Hepatic stellate cell (primary cell): ENCODE measurements at regions not wholly inside any gene's neighbourhood (a gene's known extent, or its start where the extent isn't known, plus 50 kb on each side); places are given as distances from the start of the nearest gene placed in this dataset.

Experiments
- DNase-seq: peaks from one replicate; pipeline ENCODE4 v3.0.0; 2011; ENCODE audit warnings: low spot score

DNA sequence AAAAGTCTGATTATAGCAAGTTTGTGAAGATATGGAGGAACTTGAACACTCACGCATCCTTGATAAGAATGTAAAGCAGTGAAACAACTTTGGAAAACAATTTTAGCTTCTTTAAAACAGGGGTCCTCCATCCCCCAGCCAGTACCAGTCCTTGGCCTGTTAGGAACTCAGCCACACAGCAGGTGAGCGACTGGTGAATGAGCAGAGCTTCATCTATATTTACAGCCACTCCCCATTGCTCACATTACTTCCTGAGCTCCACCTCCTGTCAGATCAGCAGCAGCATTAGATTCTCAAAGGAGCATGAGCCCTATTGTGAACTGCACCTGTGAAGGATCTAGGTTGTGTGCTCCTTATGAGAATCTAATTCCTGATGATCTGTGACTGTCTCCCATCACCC lies 530.3 kb upstream of the PRKX start:
- no peak for DNase-seq

DNA sequence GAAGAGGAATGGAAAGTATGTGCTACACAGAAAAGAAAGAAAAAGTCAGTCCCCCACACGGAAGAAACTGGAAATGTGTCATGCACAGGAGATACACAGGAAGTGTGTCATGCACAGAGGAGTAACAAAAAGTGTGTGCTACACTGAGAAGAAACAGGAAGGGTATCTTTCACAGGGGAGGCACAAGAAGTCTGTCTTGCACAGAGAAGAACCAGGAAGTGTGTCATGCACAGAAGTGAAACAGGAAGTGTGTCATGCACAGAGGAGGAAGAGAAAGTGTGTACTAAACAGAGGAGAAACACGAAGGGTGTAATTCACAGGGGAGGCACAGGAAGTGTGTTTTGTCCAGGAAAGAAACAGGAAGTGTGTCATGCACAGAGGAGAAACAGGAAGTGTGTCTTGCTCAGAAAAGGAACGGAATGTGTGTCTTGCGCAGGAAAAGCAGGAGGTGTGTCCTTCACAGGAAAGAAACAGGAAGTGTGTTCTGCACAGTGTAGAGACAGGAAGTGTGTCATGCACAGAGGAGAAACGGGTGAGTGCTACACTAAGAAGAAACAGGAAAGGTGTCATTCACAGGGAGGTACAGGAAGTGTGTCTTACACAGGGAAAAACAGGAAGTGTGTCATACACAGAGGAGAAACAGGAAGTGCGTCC lies 527.2 kb upstream of the PRKX start:
- DNase-seq: no peak

DNA sequence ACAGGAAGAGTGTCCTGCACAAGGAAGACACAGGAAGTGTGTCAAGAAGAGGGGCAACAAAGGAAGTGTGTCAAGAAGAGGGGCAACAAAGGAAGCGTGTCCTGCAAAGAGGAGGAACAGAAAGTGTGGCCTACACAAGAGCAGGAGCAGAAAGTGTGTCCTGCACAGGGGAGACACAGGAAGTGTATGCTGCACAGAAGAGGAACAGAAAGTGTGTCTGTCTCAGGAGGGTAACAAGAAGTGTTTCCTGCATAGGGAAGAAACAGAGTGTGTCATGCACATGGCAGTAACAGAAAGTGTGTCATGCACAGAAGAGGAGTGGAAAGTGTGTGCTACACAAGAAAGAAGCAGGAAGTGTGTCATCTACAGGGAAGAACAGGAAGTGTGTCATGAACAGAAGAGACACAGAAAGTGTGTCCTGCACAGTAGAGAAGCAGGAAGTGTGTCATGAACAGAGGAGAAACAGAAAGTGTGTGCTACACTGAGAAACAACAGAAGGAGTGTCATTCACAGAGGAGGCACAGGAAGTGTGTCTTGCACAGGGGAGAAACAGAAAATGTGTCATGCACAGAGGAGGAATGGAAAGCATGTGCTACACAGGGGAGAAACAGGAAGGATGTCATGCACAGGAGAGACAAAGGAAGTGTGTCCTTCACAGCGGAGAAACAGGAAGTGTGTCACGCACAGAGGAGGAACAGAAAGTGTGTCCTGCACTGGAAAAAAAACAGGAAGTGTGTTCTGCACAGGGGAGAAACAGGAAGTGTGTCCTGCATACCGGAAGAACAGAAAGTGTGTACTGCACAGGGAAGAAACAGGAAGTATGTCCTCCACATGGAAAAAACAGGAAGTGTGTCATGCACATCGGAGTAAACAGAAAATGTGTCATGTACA lies 526.4 kb upstream of the PRKX start:
- no peak for DNase-seq

DNA sequence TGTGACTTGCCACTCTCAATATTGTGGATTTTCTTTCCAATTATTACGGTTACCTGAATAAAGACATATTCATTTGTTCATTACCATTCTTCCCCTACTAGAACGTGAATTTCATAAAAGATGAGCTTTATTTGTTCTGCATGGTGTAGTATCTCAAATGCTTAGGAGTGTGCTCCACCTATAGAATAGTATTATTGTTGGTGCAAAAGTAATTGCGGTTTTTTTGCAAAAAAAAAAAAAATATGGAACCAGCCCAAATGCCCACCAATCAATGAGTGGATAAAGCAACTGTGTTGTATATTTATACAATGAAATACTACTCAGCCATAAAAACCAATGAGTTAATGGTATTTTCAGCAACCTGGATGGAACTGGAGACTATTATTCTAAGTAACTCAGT lies 525.5 kb upstream of the PRKX start:
- DNase-seq: no peak

DNA sequence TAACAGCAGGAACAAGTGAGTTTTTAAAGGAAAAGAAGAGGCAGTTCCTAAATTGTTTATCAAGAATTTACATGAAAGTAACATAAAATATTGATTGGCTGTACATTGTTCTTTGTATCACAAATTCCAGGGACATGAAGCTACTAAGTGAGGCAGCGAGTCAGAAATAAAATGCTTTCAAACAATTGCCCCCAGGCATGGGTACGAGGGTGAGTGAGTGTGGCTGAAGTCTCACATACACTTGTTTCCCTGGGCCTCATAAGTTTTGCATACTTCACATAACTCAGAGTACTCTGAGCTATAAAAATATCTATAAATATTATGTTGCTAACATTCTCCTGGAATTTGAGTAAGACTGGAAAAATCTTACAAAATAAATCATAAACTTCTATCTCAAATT lies 511.6 kb upstream of the PRKX start:
- DNase-seq: no peak

DNA sequence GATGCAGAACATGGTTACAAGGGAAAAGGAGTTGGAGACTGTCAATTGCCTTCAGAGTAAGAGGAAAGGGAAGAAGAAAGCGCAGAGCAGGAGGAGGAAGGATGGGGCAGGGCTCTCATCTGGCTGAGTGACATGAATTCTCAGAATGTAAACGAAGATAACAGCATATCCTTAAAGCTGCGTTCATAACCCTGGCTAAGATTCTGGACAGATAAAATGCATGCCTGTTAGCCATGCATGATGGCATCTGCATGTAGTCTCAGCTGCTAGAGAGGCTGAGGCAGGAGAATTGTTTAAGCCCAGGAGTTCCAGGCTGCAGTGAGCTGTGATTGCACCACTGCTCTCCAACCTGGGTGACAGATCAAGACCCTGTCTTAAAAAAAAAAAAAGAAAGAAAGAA lies 493.5 kb upstream of the PRKX start:
- no peak for DNase-seq

DNA sequence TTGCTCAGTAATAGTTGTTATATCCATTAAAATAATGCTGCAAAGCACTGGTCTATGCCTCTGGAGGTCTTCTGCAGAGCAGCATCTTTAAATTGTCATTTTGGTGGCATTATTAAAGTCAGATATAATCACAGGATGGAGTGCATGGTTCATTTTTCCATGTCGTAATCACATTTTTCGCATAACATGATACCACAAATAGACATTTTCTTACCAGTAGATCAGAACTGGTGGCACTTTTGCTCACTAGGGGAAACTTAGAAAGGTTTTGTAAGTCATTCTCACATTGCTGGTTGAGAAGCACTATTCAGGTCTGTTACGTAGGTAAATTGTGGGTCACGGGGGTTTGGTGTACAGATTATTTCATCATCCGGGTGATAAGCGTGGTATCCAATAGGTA lies 484.5 kb upstream of the PRKX start:
- DNase-seq: no peak

DNA sequence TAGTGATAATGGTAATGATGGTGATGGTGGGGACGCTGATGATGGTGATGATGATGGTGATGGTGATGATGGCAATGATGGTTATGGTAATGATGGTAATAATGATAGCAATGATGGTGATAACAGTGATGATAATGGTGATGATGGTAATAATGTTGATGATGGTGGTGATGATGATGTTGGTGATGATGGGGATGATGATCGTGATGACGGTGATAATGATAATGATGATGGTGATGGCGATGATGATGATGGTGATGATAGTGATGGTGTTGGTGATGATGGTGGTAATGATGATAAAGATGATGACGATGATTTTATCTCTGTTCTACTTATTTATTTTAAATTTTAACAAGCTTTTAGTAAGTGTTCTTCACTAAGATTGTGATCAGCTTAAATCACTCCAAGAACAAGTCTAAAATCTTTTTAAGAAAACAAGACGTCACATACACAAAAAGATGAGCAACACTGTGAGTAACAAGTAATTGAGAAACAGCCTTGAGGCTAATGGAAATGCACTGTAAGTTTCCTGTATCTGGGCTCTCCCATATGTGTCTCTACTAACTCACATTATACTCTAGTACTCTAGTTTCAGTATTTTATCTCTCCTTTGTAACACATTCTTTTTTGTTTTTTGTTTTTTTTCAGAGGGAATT lies 480.2 kb upstream of the PRKX start:
- DNase-seq: no peak

DNA sequence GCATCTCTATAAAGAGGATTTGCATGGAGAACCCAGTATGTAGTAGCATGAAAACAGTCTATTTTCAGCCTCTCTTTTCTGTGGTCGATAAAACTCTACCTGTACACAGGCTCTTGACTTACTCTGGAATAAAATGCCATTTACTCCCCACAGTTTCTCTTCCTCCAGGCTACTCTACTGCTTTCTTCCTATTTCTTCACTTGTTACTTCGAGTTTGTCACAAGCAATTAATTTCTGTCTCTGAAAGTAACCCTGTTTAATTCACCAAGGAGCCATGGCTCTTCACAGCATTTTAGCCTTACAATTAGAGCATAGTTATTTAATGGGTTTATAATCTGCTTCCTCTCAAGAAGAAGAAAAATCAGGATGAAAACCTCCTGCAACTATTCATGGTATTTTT lies 472.9 kb upstream of the PRKX start:
- DNase-seq: no peak

DNA sequence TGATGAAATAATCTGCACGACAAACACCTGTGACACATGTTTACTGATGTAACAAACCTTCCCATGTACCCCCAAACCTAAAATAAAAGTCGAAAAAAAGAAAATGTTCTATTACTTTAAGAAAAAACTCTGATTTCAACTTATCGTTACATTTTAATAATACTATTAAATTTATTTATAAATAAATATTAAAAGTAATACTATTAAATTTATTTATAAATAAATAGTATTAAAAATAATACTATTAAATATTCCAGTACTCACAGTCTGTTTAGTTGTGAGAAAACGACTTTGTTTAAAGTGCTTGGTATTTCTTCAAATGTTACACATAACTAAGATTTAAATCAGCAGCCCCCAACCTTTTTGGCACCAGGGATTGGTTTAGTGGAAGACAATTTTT lies 471.6 kb upstream of the PRKX start:
- no peak for DNase-seq

DNA sequence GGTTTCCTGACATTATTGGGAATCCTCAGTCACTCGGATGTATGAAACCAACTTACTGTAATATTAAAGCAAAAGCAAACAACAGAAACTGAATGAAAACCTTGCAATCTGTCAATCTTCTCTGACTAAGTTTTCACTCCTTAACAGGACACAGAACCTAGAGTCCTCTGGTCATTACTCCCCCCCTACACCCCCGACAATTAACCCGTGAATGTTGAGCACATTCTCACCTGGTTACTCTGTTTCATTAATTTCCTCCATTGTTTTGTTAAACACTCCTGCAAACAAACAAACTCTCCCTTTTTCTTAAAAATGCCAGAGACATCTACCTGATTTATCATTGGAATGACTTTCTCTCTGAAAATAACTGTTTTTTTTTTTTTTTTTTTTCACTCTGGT lies 469.0 kb upstream of the PRKX start:
- DNase-seq: no peak

DNA sequence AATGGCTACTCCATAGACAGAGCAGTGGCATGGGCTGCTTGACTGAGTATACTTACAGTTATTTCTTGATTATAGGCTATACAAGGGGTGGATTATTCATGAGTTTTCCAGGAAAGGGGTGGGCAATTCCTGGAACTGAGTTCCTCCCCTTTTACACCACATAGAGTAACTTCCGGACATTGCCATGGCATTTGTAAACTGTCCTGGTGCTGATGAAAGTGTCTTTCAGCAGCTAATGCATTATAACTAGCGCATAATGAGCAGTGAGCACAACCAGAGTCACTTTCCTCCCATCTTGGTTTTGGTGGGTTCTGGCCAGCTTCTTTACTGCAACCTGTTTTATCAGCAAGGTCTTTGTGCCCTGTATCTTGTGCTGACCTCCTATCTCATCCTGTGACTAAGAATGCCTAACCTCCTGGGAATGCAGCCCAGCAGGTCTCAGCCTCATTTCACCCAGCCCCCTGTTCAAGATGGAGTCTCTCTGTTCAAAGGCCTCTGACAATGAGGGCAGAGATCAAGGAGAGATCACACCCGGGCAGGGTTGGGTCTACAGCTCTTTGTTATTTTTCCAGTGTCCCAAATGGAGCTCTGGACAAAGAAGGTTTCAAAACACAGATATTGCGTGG lies 468.4 kb upstream of the PRKX start:
- no peak for DNase-seq

DNA sequence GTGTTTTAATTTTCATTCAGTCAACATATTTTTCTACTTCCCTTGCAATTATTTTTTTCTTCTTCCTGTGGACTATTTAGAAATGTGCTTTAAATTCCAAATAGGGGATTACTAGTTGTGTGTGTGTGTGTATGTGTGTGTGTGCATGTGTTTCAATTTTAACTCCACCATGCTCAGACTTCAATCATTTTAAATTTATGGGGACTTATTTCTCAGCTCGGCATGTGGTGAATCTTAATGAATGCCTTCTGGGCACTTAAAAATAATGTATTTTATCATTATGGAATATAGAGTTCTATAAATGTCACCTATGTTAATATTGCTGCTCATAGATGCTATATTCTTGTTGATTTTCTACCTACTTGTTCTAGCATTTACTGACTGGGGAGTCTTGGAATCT lies 465.6 kb upstream of the PRKX start:
- no peak for DNase-seq

DNA sequence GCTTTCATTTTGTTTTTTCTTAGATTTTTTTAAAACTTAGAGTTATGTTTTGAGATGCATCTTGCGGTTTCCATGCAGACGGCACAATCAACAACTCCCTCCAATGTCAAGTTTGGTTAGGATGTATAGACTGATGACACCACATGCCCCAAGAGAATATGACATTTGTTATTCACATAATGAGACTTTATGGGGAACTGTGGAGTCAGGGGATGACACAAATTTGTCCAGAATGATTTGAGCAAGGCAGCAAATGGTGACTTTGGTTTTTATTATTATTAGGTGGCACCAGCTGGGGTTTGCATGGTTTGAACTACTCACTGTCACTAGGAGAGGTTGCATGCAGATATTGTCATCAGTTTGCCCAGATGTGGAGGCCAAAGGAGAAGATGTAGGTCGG lies 461.8 kb upstream of the PRKX start:
- no peak for DNase-seq

DNA sequence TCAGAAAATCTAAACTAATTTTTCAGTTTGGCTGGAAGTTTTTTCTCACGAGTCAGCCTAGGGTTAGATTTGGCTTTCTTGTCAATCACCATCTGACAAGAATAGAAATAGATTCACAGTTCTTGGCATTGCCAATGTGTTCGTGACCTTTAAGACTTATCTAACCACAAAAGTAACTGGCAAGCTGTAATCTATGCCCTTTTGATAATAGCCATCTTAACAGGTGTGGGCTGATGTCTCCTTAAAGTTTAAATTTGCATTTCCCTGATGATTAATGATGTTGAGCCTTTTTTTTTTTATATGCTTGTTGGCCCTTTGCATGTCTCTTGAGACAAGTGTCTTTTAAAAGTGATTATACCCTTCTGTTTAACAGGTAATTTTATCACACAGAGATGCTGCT lies 460.3 kb upstream of the PRKX start:
- no peak for DNase-seq

DNA sequence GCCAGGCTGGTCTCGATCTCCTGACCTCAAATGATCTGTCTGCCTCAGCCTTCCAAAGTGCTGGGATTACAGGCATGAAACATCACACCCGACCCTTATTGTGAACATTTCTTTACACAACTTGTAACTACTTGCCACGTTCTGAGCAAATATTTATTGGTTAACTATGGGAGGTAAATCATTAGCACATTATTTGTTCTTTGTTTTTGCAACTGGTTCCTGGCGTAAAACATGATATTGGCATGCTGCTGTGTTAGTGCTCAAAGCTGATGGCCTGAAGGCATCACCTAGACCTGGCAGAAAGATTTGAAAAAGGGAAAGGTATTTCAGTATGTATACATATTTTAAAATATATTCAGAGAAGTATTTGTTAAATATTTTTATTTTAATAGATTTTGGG lies 438.3 kb upstream of the PRKX start:
- DNase-seq: no peak

DNA sequence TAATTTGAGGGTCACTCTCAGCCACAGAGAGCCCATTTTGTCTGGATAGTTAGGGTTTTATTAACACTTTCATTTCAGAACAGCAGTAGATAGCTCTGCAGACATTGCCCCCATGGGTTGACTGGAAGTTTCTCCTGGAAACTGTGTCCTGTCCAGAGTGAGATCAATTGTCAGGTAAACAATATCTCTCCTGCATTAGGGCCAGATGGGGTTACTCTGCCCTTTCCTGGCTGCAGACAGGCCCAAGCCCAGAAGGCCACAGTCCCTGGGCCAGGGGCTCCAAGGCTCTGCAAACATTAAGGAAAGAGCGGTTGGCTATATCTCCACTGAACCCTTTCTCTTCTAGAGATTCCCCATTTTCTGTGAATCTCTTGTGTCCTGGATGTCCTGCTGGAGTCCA lies 436.8 kb upstream of the PRKX start:
- DNase-seq: no peak

DNA sequence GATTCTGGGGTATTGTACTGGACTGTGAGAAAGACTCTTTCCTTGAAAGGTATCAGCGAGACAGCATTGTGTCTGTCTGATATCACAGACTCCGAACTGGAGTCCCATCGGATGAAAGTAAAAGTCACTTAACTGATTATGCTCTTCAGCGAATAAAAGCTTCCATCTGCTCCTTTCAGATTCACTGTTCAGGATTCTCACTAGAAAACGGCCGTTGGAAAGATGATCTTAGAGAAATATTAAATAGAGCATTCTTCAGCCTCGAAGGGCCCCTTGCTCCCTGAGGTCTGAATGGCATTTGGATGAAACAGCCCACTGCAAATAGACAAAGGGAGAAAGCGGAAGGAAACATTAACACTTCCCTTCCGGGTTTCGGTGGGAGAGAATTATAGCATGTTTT lies 416.2 kb upstream of the PRKX start:
- DNase-seq: no peak

DNA sequence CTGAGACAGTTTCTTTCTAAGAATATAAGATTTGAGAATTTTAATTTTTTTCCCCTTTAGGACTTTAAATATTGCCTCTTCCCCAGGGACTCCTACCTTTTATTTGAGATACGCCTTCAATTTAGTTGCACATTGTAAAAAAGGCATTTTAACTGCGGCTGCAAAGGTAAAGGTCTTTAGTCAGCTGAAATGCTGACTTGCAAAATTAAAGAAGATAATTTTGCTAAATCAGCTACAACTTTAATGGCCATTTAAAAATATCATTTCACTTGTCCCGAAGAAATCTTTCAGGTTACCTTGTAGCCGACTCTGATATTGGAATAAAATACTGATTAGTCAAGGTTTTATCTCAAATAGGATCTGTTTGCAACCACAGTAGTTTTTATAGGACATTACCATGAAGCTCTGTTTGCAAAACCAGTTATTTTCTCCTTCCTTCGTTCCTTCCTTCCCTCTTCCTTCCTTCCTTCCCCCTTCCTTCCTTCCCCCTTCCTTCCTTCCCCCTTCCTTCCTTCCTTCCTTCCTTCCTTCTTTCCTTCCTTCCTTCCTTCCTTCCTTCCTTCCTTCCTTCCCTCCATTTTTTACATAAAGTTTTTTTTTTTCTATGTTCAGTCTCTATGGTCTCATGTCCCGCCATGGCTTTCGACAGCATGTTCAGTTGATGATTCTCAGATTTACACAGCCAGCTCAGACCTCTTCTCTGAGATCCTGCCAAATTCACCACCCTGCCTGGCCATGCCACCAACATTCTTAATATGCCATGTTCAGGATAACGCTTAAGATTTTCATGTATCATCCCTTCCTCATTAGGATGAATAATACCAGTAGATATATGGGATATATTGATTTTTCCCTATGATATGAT lies 405.4 kb upstream of the PRKX start:
- DNase-seq: no peak

DNA sequence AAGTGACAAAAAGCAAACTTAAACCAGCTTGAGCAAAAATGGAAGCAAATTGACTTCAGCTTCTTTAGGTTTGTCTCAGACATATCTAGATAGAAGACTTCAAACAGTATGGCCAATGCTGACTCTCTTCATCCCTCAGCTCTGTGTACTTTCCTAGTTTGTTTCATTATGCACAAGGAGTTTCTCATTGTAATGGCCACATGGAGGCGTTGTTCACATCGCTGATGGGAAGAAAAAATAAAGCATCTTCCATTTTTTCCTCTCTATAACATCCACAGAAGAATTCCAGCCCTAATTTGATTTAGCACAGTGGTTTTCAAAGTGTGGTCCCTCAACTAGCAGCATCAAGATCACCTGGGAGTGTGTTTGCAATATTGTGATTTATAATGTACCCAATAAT lies 397.5 kb upstream of the PRKX start:
- no peak for DNase-seq

DNA sequence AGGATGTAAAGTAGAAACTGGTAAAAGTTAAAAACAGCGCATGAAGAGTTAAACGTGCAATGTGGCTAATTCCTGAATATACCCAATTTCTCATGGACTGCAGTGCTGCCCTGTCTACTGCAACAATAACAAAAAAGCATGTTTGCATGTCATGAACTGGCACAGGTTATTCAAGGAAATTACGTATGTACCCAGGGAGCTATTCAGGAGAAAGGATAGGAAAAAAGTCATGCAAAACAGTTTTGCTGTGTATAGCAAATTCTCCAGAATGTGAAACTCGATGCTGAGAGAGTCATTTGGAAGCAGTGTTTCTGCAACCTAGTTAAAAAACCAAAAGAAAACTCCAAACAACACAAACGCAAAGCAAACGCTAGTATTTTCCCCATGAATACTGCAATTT lies 381.5 kb upstream of the PRKX start:
- no peak for DNase-seq
